OCI-LY3 (cell line): ENCODE measurements at regions not wholly inside any gene's neighbourhood (a gene's known extent, or its start where the extent isn't known, plus 50 kb on each side); places are given as distances from the start of the nearest gene placed in this dataset.

Experiments
- EZH2phosphoT487 ChIP-seq: fragments of 200-600 bp; shearing (Covaris generic); IDR thresholded peaks from 2 replicates; pipeline ENCODE4 v1.6.1; 2018; ENCODE audit warnings: antibody characterized with exemption, mixed run types, low read depth
- TF ChIP-seq, protein P1 (sequence below): fragments of 200-600, 300-600 bp; sonication (generic); IDR thresholded peaks from 2 replicates; pipeline ENCODE4 v1.5.1; 2014; ENCODE audit warnings: antibody characterized with exemption, low read length, low read depth

DNA sequence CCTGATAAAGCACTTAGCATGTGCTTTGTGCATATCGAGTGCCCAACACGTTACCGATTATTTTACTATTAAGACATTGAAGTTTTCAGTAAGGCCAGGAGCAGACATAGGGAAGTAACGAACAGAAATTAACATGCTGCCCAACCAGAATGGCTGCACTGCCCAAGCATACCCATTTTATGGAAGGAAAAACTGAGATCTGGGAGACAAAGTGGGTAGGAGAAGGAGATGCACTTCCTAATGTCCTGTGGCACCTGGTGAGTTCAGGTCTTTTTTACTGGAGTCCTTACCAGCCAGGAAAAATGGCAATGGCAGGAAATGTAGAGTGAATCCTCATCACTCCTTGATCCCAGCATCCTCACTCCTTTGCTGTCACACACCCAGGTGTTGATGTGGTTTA is 768.5 kb downstream of the MED13L start:
- TF ChIP-seq, protein P1, sequence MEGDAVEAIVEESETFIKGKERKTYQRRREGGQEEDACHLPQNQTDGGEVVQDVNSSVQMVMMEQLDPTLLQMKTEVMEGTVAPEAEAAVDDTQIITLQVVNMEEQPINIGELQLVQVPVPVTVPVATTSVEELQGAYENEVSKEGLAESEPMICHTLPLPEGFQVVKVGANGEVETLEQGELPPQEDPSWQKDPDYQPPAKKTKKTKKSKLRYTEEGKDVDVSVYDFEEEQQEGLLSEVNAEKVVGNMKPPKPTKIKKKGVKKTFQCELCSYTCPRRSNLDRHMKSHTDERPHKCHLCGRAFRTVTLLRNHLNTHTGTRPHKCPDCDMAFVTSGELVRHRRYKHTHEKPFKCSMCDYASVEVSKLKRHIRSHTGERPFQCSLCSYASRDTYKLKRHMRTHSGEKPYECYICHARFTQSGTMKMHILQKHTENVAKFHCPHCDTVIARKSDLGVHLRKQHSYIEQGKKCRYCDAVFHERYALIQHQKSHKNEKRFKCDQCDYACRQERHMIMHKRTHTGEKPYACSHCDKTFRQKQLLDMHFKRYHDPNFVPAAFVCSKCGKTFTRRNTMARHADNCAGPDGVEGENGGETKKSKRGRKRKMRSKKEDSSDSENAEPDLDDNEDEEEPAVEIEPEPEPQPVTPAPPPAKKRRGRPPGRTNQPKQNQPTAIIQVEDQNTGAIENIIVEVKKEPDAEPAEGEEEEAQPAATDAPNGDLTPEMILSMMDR = no peak
- no peak for TF ChIP-seq EZH2phosphoT487
